Skeletal muscle cell (primary cell): ENCODE measurements at regions not wholly inside any gene's neighbourhood (a gene's known extent, or its start where the extent isn't known, plus 50 kb on each side); places are given as distances from the start of the nearest gene placed in this dataset.
"Not testable (repeated sequence)": the region's sequence is repeated elsewhere in the genome, so short reads cannot be mapped to it uniquely, and the experiment has no call there.

ENCODE experiments used
- DNase-seq: peaks from one replicate; pipeline ENCODE4 v3.0.0-alpha.2; 2010; ENCODE audit warnings: low read depth
- H3K4me3 ChIP-seq: 2 replicates; pipeline ENCODE4 v1.5.1; 2011; ENCODE audit warnings: low read depth, mild to moderate bottlenecking, control low read depth, low read length, moderate library complexity

GRCh38 chr15:101876031-101876430 lies 64.0 kb downstream of the OR4F15 start:
- not testable (repeated sequence) for H3K4me3 ChIP-seq, DNase-seq

DNA sequence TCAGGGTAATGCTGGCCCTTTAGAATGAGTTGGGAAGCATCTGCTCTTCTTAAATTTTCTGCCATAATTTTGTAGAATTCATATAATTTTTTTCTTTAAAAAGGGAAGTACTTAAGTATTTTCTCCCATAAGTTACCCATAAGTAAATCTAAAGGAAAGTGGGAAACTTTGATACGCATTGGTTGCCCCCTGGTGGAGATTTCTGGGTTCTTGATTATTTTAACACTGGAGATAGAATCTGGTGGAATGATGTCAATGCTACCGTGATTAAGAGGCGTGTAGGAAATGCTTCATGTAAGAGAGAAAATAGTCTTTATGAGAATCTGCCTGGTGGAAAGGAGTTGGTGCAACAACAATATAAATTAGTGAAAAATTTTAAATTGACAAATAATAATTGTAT lies 65.6 kb downstream of the OR4F15 start:
- not testable (repeated sequence) for DNase-seq

GRCh38 chr15:101912349-101913287 lies 100.6 kb downstream of the OR4F15 start:
- not testable (repeated sequence) for H3K4me3 ChIP-seq, DNase-seq

More for the DNA sequence above, 65.6 kb downstream of the OR4F15 start:
- not testable (repeated sequence) for H3K4me3 ChIP-seq

GRCh38 chr15:101924554-101924953 lies 112.6 kb downstream of the OR4F15 start:
- DNase-seq, H3K4me3 ChIP-seq: not testable (repeated sequence)

DNA sequence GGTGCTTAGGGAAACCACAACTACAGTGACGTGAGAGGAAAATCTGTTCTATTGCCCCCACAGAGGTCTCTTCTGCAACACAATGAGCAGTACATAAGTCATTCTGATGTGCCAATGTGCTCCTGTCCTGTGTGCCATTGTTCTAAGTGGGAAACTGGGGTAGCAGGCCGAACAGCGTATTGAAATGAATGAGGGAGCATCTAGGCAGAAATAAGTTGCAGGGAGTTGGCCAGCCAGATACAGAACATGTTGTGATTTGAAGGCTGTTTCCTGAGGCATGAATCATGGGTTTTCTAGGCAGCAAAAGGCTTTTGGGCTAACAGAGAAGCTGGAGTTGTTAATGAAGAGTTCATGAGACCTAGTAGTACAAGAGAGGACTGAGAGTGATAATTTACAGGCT lies 122.5 kb downstream of the OR4F15 start:
- H3K4me3 ChIP-seq, DNase-seq: not testable (repeated sequence)

DNA sequence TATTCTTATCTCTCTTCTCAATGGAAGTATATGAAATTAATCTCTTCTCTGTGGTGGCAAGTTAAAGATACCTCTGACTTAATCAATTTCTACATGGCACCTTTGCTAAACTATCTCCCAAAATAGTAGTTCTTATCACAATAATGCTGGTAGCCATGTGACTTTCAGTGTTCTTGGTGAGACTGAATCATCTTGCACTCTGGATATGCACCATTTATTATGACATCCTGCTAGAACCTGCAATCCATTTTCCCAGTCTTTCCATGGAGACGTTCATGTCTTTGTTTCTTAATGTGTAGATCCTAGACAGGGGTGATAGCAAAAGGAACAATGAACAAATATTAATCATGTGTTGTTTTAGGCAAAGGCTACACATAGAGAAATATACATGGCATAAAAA lies 125.4 kb downstream of the OR4F15 start:
- not testable (repeated sequence) for H3K4me3 ChIP-seq, DNase-seq

DNA sequence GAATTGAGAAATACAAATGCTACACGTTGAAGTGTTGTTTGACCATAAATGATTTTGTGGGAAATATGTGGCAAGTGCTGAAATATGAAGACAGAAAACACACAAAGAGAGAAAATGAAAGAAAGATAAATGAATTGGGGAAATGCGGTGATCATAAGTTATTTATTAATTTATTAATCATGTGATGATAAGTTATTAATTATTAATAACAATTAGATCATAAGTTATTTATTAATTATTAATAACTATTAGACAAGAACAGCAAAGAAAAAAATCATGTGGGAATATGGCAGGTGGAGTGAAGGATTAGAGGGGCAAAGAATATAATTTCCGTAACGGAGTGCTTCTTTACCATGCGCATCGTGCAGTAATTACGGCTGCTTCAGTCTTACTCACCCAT lies 126.6 kb downstream of the OR4F15 start:
- H3K4me3 ChIP-seq, DNase-seq: not testable (repeated sequence)

- DNase-seq, H3K4me3 ChIP-seq: not testable (repeated sequence)
These were observed 133.9 kb downstream of the OR4F15 start for GRCh38 chr15:101945896-101946295.

DNA sequence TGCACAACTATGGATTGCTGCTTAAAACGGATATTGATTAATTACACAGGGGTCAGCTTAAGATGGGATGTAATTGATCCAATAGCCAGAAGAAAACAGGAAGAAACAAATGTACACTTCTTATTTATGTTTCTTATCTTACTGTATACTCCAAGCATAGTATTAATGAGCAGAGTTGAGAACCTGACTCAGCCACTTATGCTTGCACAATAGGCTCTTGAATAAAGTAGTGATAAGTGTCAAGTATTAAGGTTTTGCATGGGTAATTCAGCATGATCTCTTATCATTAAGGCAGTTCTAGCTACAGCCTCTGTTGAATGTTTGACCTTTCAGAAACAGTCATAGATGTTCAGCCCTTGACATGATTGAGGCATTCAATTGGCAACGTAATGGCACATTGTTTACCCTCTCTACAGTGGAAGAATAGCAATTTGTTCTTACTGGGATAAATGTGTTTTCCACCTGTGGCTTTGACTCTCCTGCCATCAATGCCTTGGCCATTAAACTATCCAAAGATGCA lies 136.5 kb downstream of the OR4F15 start:
- not testable (repeated sequence) for DNase-seq, H3K4me3 ChIP-seq

- not testable (repeated sequence) for H3K4me3 ChIP-seq, DNase-seq
These were observed 137.5 kb downstream of the OR4F15 start for GRCh38 chr15:101949380-101950065.

- DNase-seq, result not testable (repeated sequence)
These were observed 142.0 kb downstream of the OR4F15 start for GRCh38 chr15:101953993-101954392.

DNA sequence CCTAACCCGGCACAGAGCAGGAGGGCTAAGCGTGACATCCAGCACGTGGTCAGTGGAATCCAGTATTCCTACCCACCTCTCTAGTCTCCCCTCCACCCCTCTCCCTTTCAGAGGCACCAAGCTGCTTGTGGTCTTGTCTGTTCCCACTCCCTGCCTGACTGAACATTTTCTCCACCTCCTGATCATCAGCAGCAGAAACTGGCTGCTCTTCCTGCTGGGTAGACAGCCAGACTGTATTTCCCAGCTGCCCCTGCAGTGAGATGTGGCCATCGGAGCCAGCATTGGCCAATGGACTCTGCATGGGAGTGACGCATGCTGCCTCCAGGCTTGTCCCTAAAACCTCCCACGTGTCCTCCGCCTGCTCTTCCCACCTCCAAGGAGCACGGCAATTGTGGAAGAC lies 143.8 kb downstream of the OR4F15 start:
- H3K4me3 ChIP-seq, DNase-seq: not testable (repeated sequence)

More at GRCh38 chr15:101953993-101954392, 142.0 kb downstream of the OR4F15 start:
- not testable (repeated sequence) for H3K4me3 ChIP-seq

- not testable (repeated sequence) for H3K4me3 ChIP-seq, DNase-seq
These were observed 146.7 kb downstream of the OR4F15 start for GRCh38 chr15:101958656-101959055.

DNA sequence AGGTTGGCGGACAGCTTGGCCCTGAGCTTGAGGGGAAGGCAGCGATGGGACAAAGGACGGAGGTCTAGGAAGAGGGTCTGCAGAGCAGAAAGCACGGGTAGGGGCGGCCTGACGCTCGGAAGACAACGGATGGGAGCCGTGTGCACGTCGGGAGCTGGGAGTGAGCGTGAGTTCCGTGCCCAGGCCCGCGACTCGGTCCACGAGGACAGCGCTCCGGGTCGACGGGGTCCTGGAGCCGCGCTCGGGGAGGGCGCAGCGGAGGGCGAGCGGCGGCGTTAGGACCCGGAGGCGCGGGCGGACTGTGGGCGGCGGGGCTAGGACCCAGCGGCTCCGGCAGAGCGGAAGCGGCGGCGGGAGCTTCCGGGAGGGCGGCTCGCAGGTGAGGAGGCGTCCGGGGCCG lies 149.3 kb downstream of the OR4F15 start:
- H3K4me3 ChIP-seq, result peak overlapping the region; percentile 35
- not testable (repeated sequence) for DNase-seq

- peak overlapping the region; percentile 38 for H3K4me3 ChIP-seq
- DNase-seq, result not testable (repeated sequence)
These were observed 149.8 kb downstream of the OR4F15 start for GRCh38 chr15:101961765-101962164.

- H3K4me3 ChIP-seq, DNase-seq: not testable (repeated sequence)
These were observed 151.7 kb downstream of the OR4F15 start for GRCh38 chr15:101963687-101964086.

- H3K4me3 ChIP-seq, DNase-seq: not testable (repeated sequence)
These were observed 153.4 kb downstream of the OR4F15 start for GRCh38 chr15:101965353-101965752.

DNA sequence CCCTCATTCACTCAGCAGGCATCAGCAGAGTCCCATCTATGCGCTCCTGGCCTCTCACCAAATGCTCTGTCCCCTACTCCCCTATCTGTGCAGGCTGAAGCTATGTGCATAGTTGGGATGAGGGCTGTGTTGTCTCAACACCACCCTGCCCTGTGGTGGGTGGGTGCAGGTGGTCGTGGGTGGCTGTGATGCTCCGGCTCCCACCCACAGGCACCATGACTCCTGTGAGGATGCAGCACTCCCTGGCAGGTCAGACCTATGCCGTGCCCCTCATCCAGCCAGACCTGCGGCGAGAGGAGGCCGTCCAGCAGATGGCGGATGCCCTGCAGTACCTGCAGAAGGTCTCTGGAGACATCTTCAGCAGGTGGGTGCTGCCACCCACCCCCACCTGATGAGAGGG lies 153.9 kb downstream of the OR4F15 start:
- DNase-seq, H3K4me3 ChIP-seq: not testable (repeated sequence)

- H3K4me3 ChIP-seq, result not testable (repeated sequence)
These were observed 155.4 kb downstream of the OR4F15 start for GRCh38 chr15:101967364-101967763.

DNA sequence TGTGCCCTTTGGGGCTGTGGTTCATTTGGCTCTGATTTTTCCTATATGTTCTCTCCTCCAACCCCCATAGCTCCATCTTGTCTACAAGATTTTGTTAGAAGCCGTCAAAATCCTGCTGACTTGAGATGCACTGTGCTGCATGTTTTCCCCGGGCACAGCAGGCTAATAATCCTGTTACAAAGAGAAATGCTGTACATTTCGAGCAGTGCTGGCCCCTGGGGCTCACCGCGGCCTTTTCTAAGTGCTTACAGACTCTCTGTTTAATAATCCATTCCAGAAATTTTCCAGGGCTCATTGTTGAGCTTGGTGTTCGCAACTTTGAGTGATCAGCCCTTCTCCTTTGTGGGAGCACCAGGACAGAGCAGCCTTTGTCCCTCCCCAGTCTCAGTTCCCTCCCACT lies 158.6 kb downstream of the OR4F15 start:
- not testable (repeated sequence) for H3K4me3 ChIP-seq, DNase-seq

More at GRCh38 chr15:101967364-101967763, 155.4 kb downstream of the OR4F15 start:
- not testable (repeated sequence) for DNase-seq
